ENCODE measurements at regions not wholly inside any gene's neighbourhood (a gene's known extent, or its start where the extent isn't known, plus 50 kb on each side); places are given as distances from the start of the nearest gene placed in this dataset.

- Histone ChIP-seq H3K9ac (ENCODE audit: low read length) (no peak overlapping the region), H2AFZ (ENCODE audit: low read depth, low read length) (no peak overlapping the region), H3K4me2 (ENCODE audit: low read length) (no peak overlapping the region), H3K4me3 (ENCODE audit: low read length) (no peak overlapping the region), H3K27ac (ENCODE audit: low read length) (no peak overlapping the region), H3K4me1 (ENCODE audit: low read length) (no peaks in the 10 kb centered on the region), H3K79me2 (ENCODE audit: low read length) (no peaks in the 10 kb centered on the region), H4K20me1 (ENCODE audit: insufficient read depth, low read length) (no peaks in the 10 kb centered on the region), H3K27me3 (ENCODE audit: low read depth, low read length) (no peaks in the 10 kb centered on the region), H3K9me3 (ENCODE audit: insufficient read depth, low read length) (no peaks in the 10 kb centered on the region), H3K36me3 (replicated peaks; ENCODE audit: low read depth, low read length) (no peaks in the 10 kb centered on the region)
- TF ChIP-seq EZH2phosphoT487 (IDR thresholded peaks at IDR 0.05; ENCODE audit: low read depth), result no peak
- TF ChIP-seq, protein P1, sequence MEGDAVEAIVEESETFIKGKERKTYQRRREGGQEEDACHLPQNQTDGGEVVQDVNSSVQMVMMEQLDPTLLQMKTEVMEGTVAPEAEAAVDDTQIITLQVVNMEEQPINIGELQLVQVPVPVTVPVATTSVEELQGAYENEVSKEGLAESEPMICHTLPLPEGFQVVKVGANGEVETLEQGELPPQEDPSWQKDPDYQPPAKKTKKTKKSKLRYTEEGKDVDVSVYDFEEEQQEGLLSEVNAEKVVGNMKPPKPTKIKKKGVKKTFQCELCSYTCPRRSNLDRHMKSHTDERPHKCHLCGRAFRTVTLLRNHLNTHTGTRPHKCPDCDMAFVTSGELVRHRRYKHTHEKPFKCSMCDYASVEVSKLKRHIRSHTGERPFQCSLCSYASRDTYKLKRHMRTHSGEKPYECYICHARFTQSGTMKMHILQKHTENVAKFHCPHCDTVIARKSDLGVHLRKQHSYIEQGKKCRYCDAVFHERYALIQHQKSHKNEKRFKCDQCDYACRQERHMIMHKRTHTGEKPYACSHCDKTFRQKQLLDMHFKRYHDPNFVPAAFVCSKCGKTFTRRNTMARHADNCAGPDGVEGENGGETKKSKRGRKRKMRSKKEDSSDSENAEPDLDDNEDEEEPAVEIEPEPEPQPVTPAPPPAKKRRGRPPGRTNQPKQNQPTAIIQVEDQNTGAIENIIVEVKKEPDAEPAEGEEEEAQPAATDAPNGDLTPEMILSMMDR (IDR thresholded peaks at IDR 0.05; ENCODE audit: low read depth, low read length), result no peak
Observed at GRCh38 chr11:91707652-91708482, 516.8 kb upstream of the FAT3 start.

DNA sequence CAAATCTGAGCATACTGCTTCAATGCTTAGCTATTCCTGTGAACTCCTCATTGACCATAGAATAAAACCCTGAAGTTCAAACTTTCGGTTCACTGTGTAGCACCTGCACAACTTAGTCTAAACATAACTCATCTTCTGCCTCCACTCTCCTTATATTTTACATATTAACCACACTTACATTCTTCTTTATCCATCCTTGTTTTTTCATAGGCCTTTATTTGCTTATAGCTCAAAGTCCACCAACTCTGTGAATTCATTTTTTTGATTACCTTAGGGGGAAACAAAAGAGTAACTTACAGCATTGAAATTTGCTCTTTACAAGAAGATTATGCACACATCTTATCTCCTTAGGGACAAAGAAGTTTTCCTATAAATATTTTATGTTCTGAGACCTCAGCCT lies 521.6 kb upstream of the FAT3 start:
- H3K36me3 ChIP-seq (replicated peaks; ENCODE audit: low read depth, low read length), result no peaks in the 10 kb centered on the region
- H3K9me3 ChIP-seq (ENCODE audit: insufficient read depth, low read length), result no peaks in the 10 kb centered on the region
- H3K27me3 ChIP-seq (ENCODE audit: low read depth, low read length), result no peaks in the 10 kb centered on the region
- no peak overlapping the region for H3K27ac ChIP-seq (ENCODE audit: low read length)
- no peaks in the 10 kb centered on the region for H3K4me1 ChIP-seq (ENCODE audit: low read length)
- H4K20me1 ChIP-seq (ENCODE audit: insufficient read depth, low read length), result no peaks in the 10 kb centered on the region
- H3K4me3 ChIP-seq (ENCODE audit: low read length), result no peak overlapping the region
- TF ChIP-seq EZH2phosphoT487 (IDR thresholded peaks at IDR 0.05; ENCODE audit: low read depth), result no peak
- TF ChIP-seq, protein P1 (IDR thresholded peaks at IDR 0.05; ENCODE audit: low read depth, low read length), result no peak
- no peaks in the 10 kb centered on the region for H3K79me2 ChIP-seq (ENCODE audit: low read length)
- no peak overlapping the region for H2AFZ ChIP-seq (ENCODE audit: low read depth, low read length)
- no peak overlapping the region for H3K9ac ChIP-seq (ENCODE audit: low read length)
- H3K4me2 ChIP-seq (ENCODE audit: low read length), result no peak overlapping the region

GRCh38 chr11:91700854-91701253 lies 523.8 kb upstream of the FAT3 start:
- Histone ChIP-seq H3K4me1 (ENCODE audit: low read length) (no peaks in the 10 kb centered on the region), H4K20me1 (ENCODE audit: insufficient read depth, low read length) (no peaks in the 10 kb centered on the region), H3K9me3 (ENCODE audit: insufficient read depth, low read length) (no peaks in the 10 kb centered on the region), H3K27ac (ENCODE audit: low read length) (no peak overlapping the region), H3K9ac (ENCODE audit: low read length) (no peak overlapping the region), H3K79me2 (ENCODE audit: low read length) (no peaks in the 10 kb centered on the region), H3K4me3 (ENCODE audit: low read length) (no peak overlapping the region), H3K27me3 (ENCODE audit: low read depth, low read length) (no peaks in the 10 kb centered on the region), H3K4me2 (ENCODE audit: low read length) (no peak overlapping the region), H3K36me3 (replicated peaks; ENCODE audit: low read depth, low read length) (no peaks in the 10 kb centered on the region), H2AFZ (ENCODE audit: low read depth, low read length) (no peak overlapping the region)
- TF ChIP-seq EZH2phosphoT487 (IDR thresholded peaks at IDR 0.05; ENCODE audit: low read depth), result no peak
- TF ChIP-seq, protein P1 (IDR thresholded peaks at IDR 0.05; ENCODE audit: low read depth, low read length), result no peak

DNA sequence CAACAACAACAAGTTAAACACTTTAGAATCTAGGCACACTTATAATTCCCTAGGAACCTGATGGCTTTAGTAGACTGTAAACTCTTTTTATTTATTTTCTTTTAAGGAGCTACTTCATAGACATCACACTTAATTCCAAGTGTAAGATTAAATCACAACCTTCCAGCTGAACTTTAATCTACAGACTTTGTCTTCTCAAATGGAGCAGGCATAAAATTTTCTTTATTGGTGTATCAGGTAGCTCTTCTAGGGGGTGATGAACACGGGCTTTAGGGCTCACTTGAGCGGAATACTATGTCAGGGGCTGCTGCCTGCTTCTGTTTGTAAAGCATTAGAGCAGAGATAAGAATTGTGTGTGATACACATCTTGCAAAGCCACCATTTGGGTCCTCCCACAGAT lies 525.8 kb upstream of the FAT3 start:
- no peaks in the 10 kb centered on the region for H3K9me3 ChIP-seq (ENCODE audit: insufficient read depth, low read length)
- H3K79me2 ChIP-seq (ENCODE audit: low read length), result no peaks in the 10 kb centered on the region
- H3K4me3 ChIP-seq (ENCODE audit: low read length), result no peak overlapping the region
- no peak overlapping the region for H2AFZ ChIP-seq (ENCODE audit: low read depth, low read length)
- H3K4me2 ChIP-seq (ENCODE audit: low read length), result no peak overlapping the region
- TF ChIP-seq EZH2phosphoT487 (IDR thresholded peaks at IDR 0.05; ENCODE audit: low read depth), result no peak
- TF ChIP-seq, protein P1 (IDR thresholded peaks at IDR 0.05; ENCODE audit: low read depth, low read length), result no peak
- no peaks in the 10 kb centered on the region for H3K36me3 ChIP-seq (replicated peaks; ENCODE audit: low read depth, low read length)
- no peak overlapping the region for H3K9ac ChIP-seq (ENCODE audit: low read length)
- no peaks in the 10 kb centered on the region for H3K4me1 ChIP-seq (ENCODE audit: low read length)
- H3K27me3 ChIP-seq (ENCODE audit: low read depth, low read length), result no peaks in the 10 kb centered on the region
- no peak overlapping the region for H3K27ac ChIP-seq (ENCODE audit: low read length)
- no peaks in the 10 kb centered on the region for H4K20me1 ChIP-seq (ENCODE audit: insufficient read depth, low read length)
